Activated naive CD4-positive, alpha-beta T cell (primary cell): ENCODE measurements at regions not wholly inside any gene's neighbourhood (a gene's known extent, or its start where the extent isn't known, plus 50 kb on each side); places are given as distances from the start of the nearest gene placed in this dataset.
"Not testable (repeated sequence)": the region's sequence is repeated elsewhere in the genome, so short reads cannot be mapped to it uniquely, and the experiment has no call there.

ENCODE experiments used
- DNase-seq, 4 experiments: peaks; one replicate each; lab custom pipeline; 2025; lab: John Stamatoyannopoulos, UW

GRCh38 chr1:143699115-143699514, 272.7 kb downstream of the FAM72C start:
- DNase-seq = no peak

GRCh38 chr1:143698016-143698415, 273.8 kb downstream of the FAM72C start:
- no peak for DNase-seq

- DNase-seq = no peak
Observed at GRCh38 chr1:143694085-143694484, 277.7 kb downstream of the FAM72C start.

GRCh38 chr1:143691971-143692529, 279.7 kb downstream of the FAM72C start:
- no peak for DNase-seq

- no peak for DNase-seq
Observed at GRCh38 chr1:143691400-143691891, 280.3 kb downstream of the FAM72C start.

- DNase-seq = no peak
Observed at GRCh38 chr1:143689781-143690180, 282.0 kb downstream of the FAM72C start.

GRCh38 chr1:143680304-143680703, 291.5 kb downstream of the FAM72C start:
- DNase-seq = no peak

- DNase-seq = no peak
Observed at GRCh38 chr1:143672983-143673382, 298.8 kb downstream of the FAM72C start.

GRCh38 chr1:143667730-143668129, 304.1 kb downstream of the FAM72C start:
- DNase-seq = no peak

- DNase-seq = no peak
Observed at GRCh38 chr1:143666851-143667250, 304.9 kb downstream of the FAM72C start.

GRCh38 chr1:143665606-143666005, 306.2 kb downstream of the FAM72C start:
- no peak for DNase-seq

- DNase-seq = not testable (repeated sequence)
Observed at GRCh38 chr1:143663056-143663455, 308.7 kb downstream of the FAM72C start.

- no peak for DNase-seq
Observed at GRCh38 chr1:143661418-143662101, 310.2 kb downstream of the FAM72C start.

- no peak for DNase-seq
Observed at GRCh38 chr1:143660354-143660941, 311.3 kb downstream of the FAM72C start.

GRCh38 chr1:143653429-143653802, 318.4 kb downstream of the FAM72C start:
- DNase-seq = no peak

GRCh38 chr1:143652744-143653428, 318.9 kb downstream of the FAM72C start:
- DNase-seq = no peak

GRCh38 chr1:143652187-143652586, 319.6 kb downstream of the FAM72C start:
- DNase-seq = no peak

GRCh38 chr1:143651350-143651992, 320.3 kb downstream of the FAM72C start:
- no peak for DNase-seq

- DNase-seq = not testable (repeated sequence)
Observed at GRCh38 chr1:143644035-143644434, 327.8 kb downstream of the FAM72C start.

- DNase-seq = no peak
Observed at GRCh38 chr1:143643148-143643885, 328.5 kb downstream of the FAM72C start.

GRCh38 chr1:143625886-143626285, 345.9 kb downstream of the FAM72C start:
- no peak for DNase-seq

- DNase-seq = no peak
Observed at GRCh38 chr1:143619851-143620250, 351.9 kb downstream of the FAM72C start.
